PC-9 (cell line): ENCODE measurements at regions not wholly inside any gene's neighbourhood (a gene's known extent, or its start where the extent isn't known, plus 50 kb on each side); places are given as distances from the start of the nearest gene placed in this dataset.

ENCODE experiments used
- BruUV-seq: library from RNA; stranded (reverse); fragments of 400-500 nt; replicated peaks from 2 replicates; lab custom pipeline; 2021; lab: Mats Ljungman, UMichigan
- CTCF ChIA-PET: fragments of 300-600 bp; sonication (Branson Sonifier 250); formaldehyde crosslinking; loops from one replicate; lab custom pipeline; 2022; ENCODE audit warnings: antibody characterized with exemption; lab: Charles Lee
- POLR2A ChIA-PET: fragments of 300-600 bp; sonication (Branson Sonifier 250); formaldehyde crosslinking; loops from one replicate; lab custom pipeline; 2022; ENCODE audit warnings: antibody characterized with exemption; ENCODE audit not compliant: unreplicated experiment; lab: Charles Lee
- DNase-seq, 2 experiments: peaks; one replicate each; pipeline versions ENCODE4 v3.0.0 to v3.0.0-alpha.2; 2015 to 2022; ENCODE audit warnings: mixed read lengths in 1 of 2
- H2AFZ ChIP-seq: fragments of 200-600 bp; sonication (generic); 2 replicates; pipeline ENCODE4 v1.8.1; 2017; ENCODE audit warnings: antibody characterized with exemption
- H3F3A ChIP-seq: fragments of 200-600 bp; sonication (generic); 2 replicates; pipeline ENCODE4 v1.8.1; 2017; ENCODE audit warnings: antibody characterized with exemption, mild to moderate bottlenecking, low read depth; ENCODE audit not compliant: insufficient read depth
- H3K27ac ChIP-seq: fragments of 200-600 bp; sonication (generic); 2 replicates; pipeline ENCODE4 v1.6.1; 2016; ENCODE audit warnings: mixed run types
- H3K27me3 ChIP-seq: fragments of 200-600 bp; sonication (generic); 2 replicates; pipeline ENCODE4 v1.6.1; 2016; ENCODE audit warnings: low read depth, mixed run types; ENCODE audit not compliant: insufficient read depth
- H3K36me3 ChIP-seq: fragments of 200-600 bp; sonication (generic); 2 replicates; pipeline ENCODE4 v1.6.1; 2016; ENCODE audit warnings: low read depth, mixed run types
- H3K4me1 ChIP-seq: fragments of 200-600 bp; sonication (generic); replicated peaks from 2 replicates; pipeline ENCODE4 v1.6.1; 2016; ENCODE audit warnings: mixed run types; ENCODE audit not compliant: insufficient read depth
- H3K4me2 ChIP-seq: fragments of 200-600 bp; sonication (generic); 2 replicates; pipeline ENCODE4 v1.6.1; 2017; ENCODE audit warnings: mixed run types
- H3K4me3 ChIP-seq: fragments of 200-600 bp; sonication (generic); 2 replicates; pipeline ENCODE4 v1.6.1; 2016; ENCODE audit warnings: mixed run types
- H3K79me2 ChIP-seq: fragments of 200-600 bp; sonication (generic); 2 replicates; pipeline ENCODE4 v1.6.1; 2017; ENCODE audit warnings: low read depth, mixed run types
- H3K9me2 ChIP-seq: fragments of 200-600 bp; sonication (generic); 2 replicates; pipeline ENCODE4 v1.8.1; 2017; ENCODE audit warnings: mild to moderate bottlenecking; ENCODE audit not compliant: insufficient read depth
- H3K9me3 ChIP-seq: fragments of 200-600 bp; sonication (generic); 2 replicates; pipeline ENCODE4 v1.8.1; 2016; ENCODE audit warnings: low read depth; ENCODE audit not compliant: insufficient read depth
- H4K20me1 ChIP-seq: fragments of 200-600 bp; sonication (generic); 2 replicates; pipeline ENCODE4 v1.8.1; 2017; ENCODE audit not compliant: insufficient read depth
- CTCF ChIP-seq: fragments of 200-600 bp; sonication (generic); conservative IDR thresholded peaks from 2 replicates; pipeline ENCODE4 v1.6.1; 2017; ENCODE audit warnings: mixed run types, antibody characterized with exemption, mild to moderate bottlenecking, moderate library complexity
- EZH2 ChIP-seq: fragments of 200-600 bp; sonication (generic); IDR thresholded peaks from 2 replicates; pipeline ENCODE4 v1.8.0; 2017; ENCODE audit warnings: antibody characterized with exemption, low read depth
- intact Hi-C: fragments of 100-400 bp; cut with micrococcal nuclease; formaldehyde crosslinking; loops from one replicate; pipeline ENCODE4 v1.10.0; 2022; ENCODE audit not compliant: unreplicated experiment

- ChIA-PET POLR2A (no interaction called here), CTCF (no interaction called here)
- Histone ChIP-seq H3K9me2 (no peaks in the 10 kb centered on the region; the same call in 1 of the 2 replicates), H3K36me3 (no peaks in the 10 kb centered on the region), H3K4me1 (peaks cover 9% of the 10 kb centered on the region), H3K27ac (no peak overlapping the region), H3K4me2 (no peak overlapping the region), H3K27me3 (no peaks in the 10 kb centered on the region), H4K20me1 (no peaks in the 10 kb centered on the region), H3F3A (no peaks in the 10 kb centered on the region), H3K79me2 (no peaks in the 10 kb centered on the region), H3K9me3 (no peaks in the 10 kb centered on the region), H3K4me3 (no peak overlapping the region), H2AFZ (no peak overlapping the region)
- TF ChIP-seq CTCF (no peak), EZH2 (no peak)
- no peak for DNase-seq
- intact Hi-C loops, result no loop called here
- BruUV-seq, result no TSS peak
These were observed 256.9 kb upstream of the POU2AF2 start for GRCh38 chr11:110988671-110989070.

GRCh38 chr11:110986016-110986415 lies 259.5 kb upstream of the POU2AF2 start:
- intact Hi-C loops, result no loop called here
- no peaks in the 10 kb centered on the region for H3K9me3 ChIP-seq
- no peaks in the 10 kb centered on the region for H3K9me2 ChIP-seq
- H3K4me2 ChIP-seq, result no peak overlapping the region
- BruUV-seq, result no TSS peak
- no peaks in the 10 kb centered on the region for H3F3A ChIP-seq
- peaks cover 10% of the 10 kb centered on the region for H3K4me1 ChIP-seq
- no peak overlapping the region for H3K4me3 ChIP-seq
- H3K27me3 ChIP-seq, result no peaks in the 10 kb centered on the region
- no peak overlapping the region for H2AFZ ChIP-seq
- no peaks in the 10 kb centered on the region for H3K79me2 ChIP-seq
- no peaks in the 10 kb centered on the region for H3K36me3 ChIP-seq
- DNase-seq, result no peak
- ChIA-PET POLR2A (no interaction called here), CTCF (no interaction called here)
- H4K20me1 ChIP-seq, result no peaks in the 10 kb centered on the region
- no peak overlapping the region for H3K27ac ChIP-seq
- TF ChIP-seq EZH2 (no peak), CTCF (no peak)

- Histone ChIP-seq H3K27ac (no peak overlapping the region), H3K4me3 (no peak overlapping the region), H3K27me3 (no peaks in the 10 kb centered on the region), H3F3A (no peaks in the 10 kb centered on the region), H2AFZ (no peak overlapping the region), H3K79me2 (no peaks in the 10 kb centered on the region), H3K36me3 (no peaks in the 10 kb centered on the region), H3K9me3 (no peaks in the 10 kb centered on the region), H3K4me2 (no peak overlapping the region), H3K4me1 (peaks cover 10% of the 10 kb centered on the region), H4K20me1 (no peaks in the 10 kb centered on the region), H3K9me2 (no peaks in the 10 kb centered on the region)
- TF ChIP-seq EZH2 (no peak), CTCF (no peak)
- ChIA-PET CTCF (no interaction called here), POLR2A (no interaction called here)
- DNase-seq, result no peak
- intact Hi-C loops, result no loop called here
- no TSS peak for BruUV-seq
These were observed 260.0 kb upstream of the POU2AF2 start for GRCh38 chr11:110985547-110985946.
